GM20000 (cell line): ENCODE measurements at regions not wholly inside any gene's neighbourhood (a gene's known extent, or its start where the extent isn't known, plus 50 kb on each side); places are given as distances from the start of the nearest gene placed in this dataset.

Experiments
- DNase-seq: peaks from one replicate; pipeline ENCODE4 v3.0.0; 2012; ENCODE audit warnings: low spot score
- CTCF ChIP-seq: IDR thresholded peaks from 2 replicates; pipeline ENCODE4 v1.5.1; 2012; ENCODE audit warnings: mild to moderate bottlenecking, control low read depth; ENCODE audit errors: extremely low read depth, missing control alignments

GRCh38 chr5:51829691-51830090 is 446.4 kb downstream of the ISL1 start:
- TF ChIP-seq CTCF = no peak
- no peak for DNase-seq

- DNase-seq = no peak
- no peak for TF ChIP-seq CTCF
These were observed 449.8 kb downstream of the ISL1 start for GRCh38 chr5:51832934-51833470.

GRCh38 chr5:51838459-51838858 is 455.2 kb downstream of the ISL1 start:
- no peak for DNase-seq
- no peak for TF ChIP-seq CTCF

- no peak for DNase-seq
- TF ChIP-seq CTCF = no peak
These were observed 460.6 kb downstream of the ISL1 start for GRCh38 chr5:51843893-51844292.

GRCh38 chr5:51846015-51846414 is 462.8 kb downstream of the ISL1 start:
- TF ChIP-seq CTCF = no peak
- DNase-seq = no peak

- no peak for TF ChIP-seq CTCF
These were observed 476.4 kb downstream of the ISL1 start for GRCh38 chr5:51859624-51860023.

GRCh38 chr5:51860532-51861018 is 477.3 kb downstream of the ISL1 start:
- TF ChIP-seq CTCF = no peak
- no peak for DNase-seq

More at GRCh38 chr5:51859624-51860023, 476.4 kb downstream of the ISL1 start:
- DNase-seq = no peak
